ENCODE measurements at regions not wholly inside any gene's neighbourhood (a gene's known extent, or its start where the extent isn't known, plus 50 kb on each side); places are given as distances from the start of the nearest gene placed in this dataset.

GRCh38 chr18:77597726-77598125 is 348.1 kb downstream of the GALR1 start:
- DNase-seq, result no peak

- DNase-seq, result no peak
These were observed 351.0 kb downstream of the GALR1 start for GRCh38 chr18:77600674-77601073.

DNA sequence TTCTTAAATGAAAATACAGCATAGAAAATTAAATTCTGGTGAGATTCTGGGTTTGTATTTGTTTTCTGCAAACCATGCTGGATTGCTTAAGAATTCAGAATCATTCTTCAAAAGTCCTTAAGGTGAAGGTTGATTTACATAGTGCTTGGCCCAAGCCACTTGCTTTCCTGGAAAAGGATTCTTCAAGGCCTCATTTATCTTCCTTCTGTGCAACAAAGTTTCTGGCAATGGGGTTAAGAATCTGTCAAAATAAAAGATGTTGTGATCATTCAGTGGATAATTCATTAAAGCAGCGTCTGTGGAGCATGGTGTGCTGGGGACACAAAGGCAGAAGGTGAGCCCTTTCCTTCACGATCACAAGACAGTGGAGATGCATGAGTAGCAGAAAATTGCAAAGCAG is 351.9 kb downstream of the GALR1 start:
- no peak for DNase-seq

DNA sequence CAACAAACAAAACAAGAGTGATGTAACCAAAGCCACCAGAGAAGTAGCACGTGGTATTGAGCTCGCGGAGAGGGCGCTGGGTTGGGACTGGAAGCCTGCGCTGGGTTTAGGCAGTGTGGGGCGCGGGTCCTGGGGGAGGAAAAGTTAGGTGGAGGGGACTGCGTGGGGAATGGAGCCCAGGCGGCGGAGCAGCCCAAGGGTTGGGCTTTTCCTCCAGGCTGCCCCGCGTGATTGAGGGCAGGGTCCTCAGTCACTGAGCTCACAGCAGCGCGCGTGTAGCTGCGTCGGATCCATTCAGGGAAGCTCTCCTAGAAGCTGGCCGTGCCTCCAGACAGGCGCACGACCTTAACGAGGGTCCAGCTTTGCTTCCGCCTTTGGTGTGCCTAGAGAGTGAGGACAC is 357.4 kb downstream of the GALR1 start:
- no peak for DNase-seq

- no peak for DNase-seq
These were observed 359.2 kb downstream of the GALR1 start for GRCh38 chr18:77608807-77609206.

GRCh38 chr18:77617694-77618093 is 368.0 kb downstream of the GALR1 start:
- no peak for DNase-seq

GRCh38 chr18:77619525-77619924 is 369.9 kb downstream of the GALR1 start:
- no peak for DNase-seq

- peak; percentile 11 for DNase-seq
These were observed 372.5 kb downstream of the GALR1 start for GRCh38 chr18:77622009-77622692.

GRCh38 chr18:77632758-77633157 is 383.1 kb downstream of the GALR1 start:
- no peak for DNase-seq

GRCh38 chr18:77634494-77634893 is 384.8 kb downstream of the GALR1 start:
- no peak for DNase-seq

GRCh38 chr18:77635451-77635850 is 385.8 kb downstream of the GALR1 start:
- DNase-seq, result no peak

GRCh38 chr18:77635858-77636257 is 386.2 kb downstream of the GALR1 start:
- no peak for DNase-seq

DNA sequence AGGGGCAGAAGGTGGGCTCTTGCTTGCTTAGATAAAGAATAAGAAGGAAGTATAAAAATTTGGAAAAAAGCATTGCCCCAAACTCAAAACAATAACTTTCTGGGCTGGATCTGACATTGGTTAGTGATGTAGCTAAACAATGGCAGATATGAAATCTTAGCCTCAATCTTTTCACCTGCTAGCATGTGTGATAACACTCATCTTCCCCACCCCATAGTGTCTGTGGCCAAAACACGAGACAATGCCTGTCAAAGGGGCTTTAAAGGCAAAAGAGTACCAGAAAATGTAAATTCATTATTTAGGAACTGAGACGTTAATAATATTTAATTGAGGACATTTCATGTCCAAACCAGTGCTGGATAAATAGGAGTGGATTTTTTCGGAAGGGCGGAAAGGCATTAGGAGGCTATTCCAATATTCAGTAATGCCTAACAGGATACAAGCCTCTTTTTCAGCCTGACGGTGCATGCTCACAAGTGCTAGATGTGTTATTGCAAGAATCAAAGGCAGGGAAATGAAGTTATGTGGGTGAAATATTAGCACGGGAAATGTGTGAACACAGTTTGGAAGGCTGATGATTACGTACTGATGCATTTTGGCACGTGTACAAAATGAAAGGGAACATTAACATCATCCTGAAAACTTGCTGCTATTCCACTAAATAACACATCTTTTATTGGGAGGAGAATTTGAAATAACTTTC is 395.7 kb downstream of the GALR1 start:
- DNase-seq, result no peak

GRCh38 chr18:77647472-77647871 is 397.8 kb downstream of the GALR1 start:
- no peak for DNase-seq

GRCh38 chr18:77648411-77648810 is 398.8 kb downstream of the GALR1 start:
- DNase-seq, result no peak

GRCh38 chr18:77650799-77651385 is 401.2 kb downstream of the GALR1 start:
- DNase-seq, result peak; percentile 76

DNA sequence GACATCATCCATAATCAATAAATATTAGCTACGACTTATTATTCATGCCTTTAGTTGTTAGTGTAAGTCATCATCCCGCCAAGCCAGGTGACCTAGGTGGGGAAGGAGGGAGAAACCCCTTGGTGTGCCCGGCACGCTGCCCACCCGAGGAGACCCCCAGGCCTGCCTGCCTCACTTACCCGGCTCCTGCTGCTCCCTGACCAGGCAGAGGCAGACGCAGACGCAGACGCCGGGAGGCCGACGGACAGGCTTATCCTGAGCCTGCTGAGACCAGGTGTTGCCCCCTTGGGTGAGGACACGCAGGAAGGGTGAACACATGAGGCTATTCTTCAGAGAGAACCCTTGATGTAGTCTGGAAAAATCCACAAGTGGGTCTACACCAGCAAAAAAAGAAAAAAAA is 401.8 kb downstream of the GALR1 start:
- no peak for DNase-seq

GRCh38 chr18:77653792-77654191 is 404.1 kb downstream of the GALR1 start:
- no peak for DNase-seq

- no peak for DNase-seq
These were observed 404.7 kb downstream of the GALR1 start for GRCh38 chr18:77654302-77654701.

DNA sequence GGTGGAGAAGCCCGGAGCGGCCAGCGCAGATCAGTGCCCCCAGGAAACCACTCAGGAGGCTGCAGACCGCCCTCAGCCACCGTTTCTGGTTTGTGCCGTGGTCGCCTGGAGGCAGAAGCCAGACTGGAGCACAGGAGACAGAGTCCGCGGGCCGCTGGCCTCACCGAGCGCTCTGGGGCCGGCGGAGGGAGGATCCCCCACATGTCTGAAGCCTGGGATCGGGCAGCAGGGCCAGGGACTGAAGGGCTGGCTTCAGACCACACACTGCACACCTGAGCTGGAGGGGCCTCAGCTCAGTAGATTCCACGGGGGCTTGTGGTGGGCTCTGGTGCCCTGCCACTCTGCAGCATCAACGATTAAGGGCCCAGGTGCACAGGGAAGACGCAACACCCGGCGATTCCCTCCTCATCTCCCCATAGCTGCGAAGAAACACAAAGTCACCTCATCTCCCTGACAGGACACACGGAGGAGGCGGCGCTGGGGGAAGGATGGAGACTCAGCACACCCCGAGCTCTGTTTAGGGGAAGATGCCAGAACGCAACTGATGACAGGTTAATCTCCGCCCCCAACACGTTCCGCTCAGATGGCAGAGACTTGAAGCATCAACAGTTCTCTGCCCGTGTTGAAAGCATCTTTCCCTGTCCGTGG is 408.1 kb downstream of the GALR1 start:
- DNase-seq, result no peak

DNA sequence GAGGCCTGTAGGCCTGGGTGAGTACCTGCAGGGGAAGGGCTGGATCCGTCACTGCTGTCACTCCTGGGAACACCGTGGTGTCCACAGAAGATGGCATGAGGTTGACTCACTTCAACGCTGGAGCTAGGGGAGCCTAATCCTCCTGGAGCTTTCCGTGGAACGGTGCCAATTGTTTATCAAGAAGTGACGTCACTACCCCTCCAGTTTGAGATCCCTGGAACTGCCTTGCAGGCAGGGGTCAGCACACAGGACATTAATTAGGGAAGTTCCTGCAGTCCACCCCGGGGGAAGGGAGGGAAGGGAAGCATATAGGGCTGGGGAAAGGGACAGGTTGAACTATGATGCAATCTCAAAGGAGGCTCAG is 408.6 kb downstream of the GALR1 start:
- DNase-seq, result no peak

- DNase-seq, result no peak
These were observed 409.3 kb downstream of the GALR1 start for GRCh38 chr18:77658751-77659448.

DNA sequence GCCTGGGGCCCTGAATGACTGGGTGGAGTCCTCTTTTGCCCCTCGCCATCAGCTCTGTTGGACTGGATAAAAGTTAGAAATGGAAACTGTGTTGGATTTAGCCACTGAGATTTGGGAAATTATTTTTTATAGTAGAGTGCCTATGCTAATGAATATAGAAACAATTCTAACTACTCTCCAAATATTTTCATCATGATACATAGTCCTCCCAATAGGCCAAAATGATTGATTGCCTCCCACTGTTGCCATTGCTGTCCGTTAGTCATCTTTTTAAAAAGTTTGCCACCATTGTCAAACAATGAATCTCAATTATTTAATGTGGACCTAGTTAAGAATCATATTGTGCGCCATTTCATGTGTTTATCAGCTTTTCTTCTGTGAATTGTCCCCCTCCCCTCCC is 417.0 kb downstream of the GALR1 start:
- DNase-seq, result no peak

All from activated CD4-positive, alpha-beta T cell treated with anti-CD3 and anti-CD28 coated beads for 48 hours (primary cell).